OCI-LY7 (cell line): ENCODE measurements at regions not wholly inside any gene's neighbourhood (a gene's known extent, or its start where the extent isn't known, plus 50 kb on each side); places are given as distances from the start of the nearest gene placed in this dataset.

Experiments
- EZH2phosphoT487 ChIP-seq: fragments of 200-600 bp; sonication (generic); IDR thresholded peaks from 2 replicates; pipeline ENCODE4 v1.6.1; 2018; ENCODE audit warnings: low read depth, borderline replicate concordance, mild to moderate bottlenecking, mixed run types, antibody characterized with exemption, low read length, moderate library complexity, mixed read lengths
- TF ChIP-seq, protein P1 (sequence below): fragments of 200-600 bp; sonication (generic); conservative IDR thresholded peaks from 2 replicates; pipeline ENCODE4 v1.5.1; 2014; ENCODE audit warnings: mild to moderate bottlenecking, antibody characterized with exemption, low read length, moderate library complexity, mixed read lengths

DNA sequence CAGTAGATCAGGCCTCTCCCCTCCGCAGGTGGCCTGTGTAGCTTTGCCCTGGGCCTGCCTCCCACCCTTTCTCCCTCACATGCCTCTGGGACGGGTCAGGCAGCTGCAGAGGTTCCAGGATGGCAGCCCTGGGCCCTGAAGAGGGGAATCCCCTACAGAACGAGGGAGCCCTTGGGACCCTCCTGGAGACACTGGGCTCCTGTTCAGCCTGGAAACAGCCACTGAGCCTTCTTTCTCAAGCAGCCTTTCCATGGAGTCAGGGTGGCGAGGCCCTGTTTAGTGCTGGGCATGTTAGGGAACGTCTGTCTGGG, 720.9 kb downstream of the BRD1 start:
- TF ChIP-seq, protein P1, sequence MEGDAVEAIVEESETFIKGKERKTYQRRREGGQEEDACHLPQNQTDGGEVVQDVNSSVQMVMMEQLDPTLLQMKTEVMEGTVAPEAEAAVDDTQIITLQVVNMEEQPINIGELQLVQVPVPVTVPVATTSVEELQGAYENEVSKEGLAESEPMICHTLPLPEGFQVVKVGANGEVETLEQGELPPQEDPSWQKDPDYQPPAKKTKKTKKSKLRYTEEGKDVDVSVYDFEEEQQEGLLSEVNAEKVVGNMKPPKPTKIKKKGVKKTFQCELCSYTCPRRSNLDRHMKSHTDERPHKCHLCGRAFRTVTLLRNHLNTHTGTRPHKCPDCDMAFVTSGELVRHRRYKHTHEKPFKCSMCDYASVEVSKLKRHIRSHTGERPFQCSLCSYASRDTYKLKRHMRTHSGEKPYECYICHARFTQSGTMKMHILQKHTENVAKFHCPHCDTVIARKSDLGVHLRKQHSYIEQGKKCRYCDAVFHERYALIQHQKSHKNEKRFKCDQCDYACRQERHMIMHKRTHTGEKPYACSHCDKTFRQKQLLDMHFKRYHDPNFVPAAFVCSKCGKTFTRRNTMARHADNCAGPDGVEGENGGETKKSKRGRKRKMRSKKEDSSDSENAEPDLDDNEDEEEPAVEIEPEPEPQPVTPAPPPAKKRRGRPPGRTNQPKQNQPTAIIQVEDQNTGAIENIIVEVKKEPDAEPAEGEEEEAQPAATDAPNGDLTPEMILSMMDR: no peak
- no peak for TF ChIP-seq EZH2phosphoT487
